Stimulated activated CD8-positive, alpha-beta memory T cell treated with anti-CD3 and anti-CD28 coated beads, Interleukin-15, amount 100 ng/mL, for 1 hour (primary cell): ENCODE measurements at regions not wholly inside any gene's neighbourhood (a gene's known extent, or its start where the extent isn't known, plus 50 kb on each side); places are given as distances from the start of the nearest gene placed in this dataset.

Source experiments
- DNase-seq: peaks from one replicate; pipeline ENCODE4 v3.0.0-alpha.2; 2020; ENCODE audit warnings: low read depth

GRCh38 chr13:74966275-74966674, 515.7 kb downstream of the TBC1D4 start:
- DNase-seq = no peak

- DNase-seq = no peak
Measured at GRCh38 chr13:74945637-74946036, 536.3 kb downstream of the TBC1D4 start.

DNA sequence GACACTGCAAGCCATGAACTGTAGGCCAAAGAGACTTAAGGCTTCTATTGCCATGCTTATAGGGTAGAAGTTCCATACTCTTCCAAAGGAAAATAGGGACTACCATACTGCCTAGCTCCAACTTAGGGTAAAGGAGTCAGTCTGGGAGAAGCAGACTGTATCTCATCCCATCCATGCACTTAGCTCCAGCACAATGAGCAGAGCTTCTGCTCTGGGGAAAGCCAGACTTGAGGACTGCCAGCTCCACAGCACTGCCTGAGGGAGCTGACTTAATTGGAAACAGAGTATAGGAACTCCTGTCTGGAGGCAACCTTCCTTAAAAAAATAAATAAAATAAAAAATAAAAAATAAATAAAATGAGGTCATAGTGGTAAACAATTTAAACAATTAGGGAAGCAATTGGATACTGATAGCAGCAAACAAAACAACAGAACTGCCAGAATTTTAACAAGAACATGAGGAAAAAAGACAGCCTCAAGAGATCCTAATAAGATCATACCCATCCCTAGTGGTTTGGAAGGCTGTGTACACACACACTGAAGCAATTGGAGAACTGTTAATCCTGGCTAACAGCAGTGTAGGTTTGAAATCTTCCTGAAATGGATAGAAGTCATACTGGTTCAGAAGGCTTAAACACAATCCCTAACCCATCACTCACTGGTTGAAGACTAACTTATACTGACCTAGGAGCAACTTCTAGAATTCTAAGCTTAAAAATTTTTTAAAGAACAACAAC, 550.1 kb downstream of the TBC1D4 start:
- no peak for DNase-seq

GRCh38 chr13:74930402-74931165, 551.4 kb downstream of the TBC1D4 start:
- DNase-seq = no peak

GRCh38 chr13:74929436-74929835, 552.5 kb downstream of the TBC1D4 start:
- DNase-seq = no peak

DNA sequence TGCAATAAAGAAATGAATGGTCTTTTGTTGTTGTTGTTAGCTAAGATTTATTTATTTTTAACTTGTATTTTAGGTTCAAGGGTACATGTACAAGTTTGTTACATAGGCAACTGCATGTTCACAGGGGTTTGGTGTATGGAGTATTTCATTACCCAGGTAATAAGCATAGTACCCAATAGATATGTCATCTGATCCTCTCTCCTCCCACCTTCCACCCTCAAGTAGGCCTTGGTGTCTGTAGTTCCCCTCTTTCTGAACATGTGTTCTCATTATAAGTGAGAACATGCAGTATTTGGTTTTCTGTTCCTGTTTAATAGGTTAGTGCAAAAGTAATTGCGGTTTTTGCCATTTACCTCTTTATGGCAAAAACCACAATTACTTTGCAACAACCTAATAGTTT, 554.1 kb downstream of the TBC1D4 start:
- no peak for DNase-seq

- DNase-seq = no peak
Measured at GRCh38 chr13:74922963-74923362, 559.0 kb downstream of the TBC1D4 start.

DNA sequence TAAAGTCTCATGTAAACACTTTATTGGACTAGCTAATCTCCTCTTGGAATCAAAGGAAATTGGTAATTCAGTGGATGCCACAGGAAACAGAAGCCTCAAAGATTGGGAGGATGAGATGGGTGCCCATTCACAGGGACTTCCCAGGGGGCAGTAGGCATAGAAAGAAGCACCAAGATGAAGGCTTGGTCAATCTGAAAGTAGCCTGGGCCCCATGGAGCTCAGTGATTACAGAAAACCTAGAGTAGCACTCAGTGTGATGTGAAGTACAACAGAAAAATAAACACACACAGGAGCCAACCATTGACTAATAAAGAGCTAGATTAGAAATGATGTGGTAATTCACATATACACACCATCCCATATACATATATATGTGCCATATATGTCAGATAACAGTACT, 560.6 kb downstream of the TBC1D4 start:
- DNase-seq = no peak

DNA sequence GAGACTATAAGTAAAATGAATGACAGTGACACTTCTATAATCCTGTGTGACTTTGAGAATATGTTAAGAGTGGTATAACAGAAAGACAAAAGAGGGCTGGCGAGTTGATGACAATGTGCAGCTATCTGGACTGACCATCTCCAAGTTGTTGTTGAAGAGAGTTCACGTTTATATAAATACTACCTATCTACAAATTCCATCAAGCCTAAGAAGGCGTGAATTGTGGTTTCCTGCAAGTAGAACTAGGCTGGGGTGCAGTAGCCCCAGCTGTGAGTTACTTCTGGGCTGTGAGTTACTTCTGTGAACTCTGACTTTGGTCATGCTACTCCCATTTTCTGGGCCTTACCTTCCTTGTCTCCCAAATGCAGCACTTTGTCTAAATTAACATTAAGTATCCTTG, 561.0 kb downstream of the TBC1D4 start:
- no peak for DNase-seq

DNA sequence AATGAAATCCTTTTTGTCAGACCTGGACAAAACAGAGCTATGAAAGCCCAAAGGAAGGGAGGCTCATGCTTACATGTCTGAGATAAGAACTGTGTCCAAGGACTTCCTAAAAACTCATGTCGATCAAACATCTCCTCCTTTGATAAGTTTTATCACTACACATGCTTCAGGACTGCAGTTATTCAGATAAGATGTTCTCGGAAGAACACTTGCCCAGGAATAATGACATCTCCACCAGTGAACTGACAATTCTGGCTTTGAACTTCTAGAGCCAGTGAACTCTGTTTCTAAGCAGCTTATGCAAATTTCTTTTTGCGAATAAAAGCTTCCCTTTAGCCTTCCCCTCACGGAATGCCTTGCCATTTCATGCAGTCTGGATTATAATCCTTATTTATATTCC, 561.6 kb downstream of the TBC1D4 start:
- no peak for DNase-seq

- no peak for DNase-seq
Measured at GRCh38 chr13:74919914-74920313, 562.1 kb downstream of the TBC1D4 start.

DNA sequence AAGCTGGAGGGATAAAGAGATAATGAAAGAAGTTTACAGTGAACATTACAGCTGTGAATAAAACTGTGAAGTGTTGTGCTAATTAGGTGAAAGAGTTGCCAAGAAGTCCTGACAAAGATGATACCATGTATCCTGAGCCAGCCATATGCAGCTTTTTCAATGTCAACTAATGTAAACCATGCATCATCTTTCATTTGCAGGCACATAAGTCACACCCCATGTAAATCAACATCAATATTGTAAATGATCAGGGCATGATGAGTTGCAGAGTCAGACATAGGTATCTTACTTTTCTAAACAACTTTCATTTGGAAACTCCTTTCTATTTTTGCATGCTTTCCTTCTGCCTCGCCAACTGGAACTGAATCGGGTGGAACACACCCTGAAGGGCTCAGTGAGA, 569.1 kb downstream of the TBC1D4 start:
- no peak for DNase-seq

DNA sequence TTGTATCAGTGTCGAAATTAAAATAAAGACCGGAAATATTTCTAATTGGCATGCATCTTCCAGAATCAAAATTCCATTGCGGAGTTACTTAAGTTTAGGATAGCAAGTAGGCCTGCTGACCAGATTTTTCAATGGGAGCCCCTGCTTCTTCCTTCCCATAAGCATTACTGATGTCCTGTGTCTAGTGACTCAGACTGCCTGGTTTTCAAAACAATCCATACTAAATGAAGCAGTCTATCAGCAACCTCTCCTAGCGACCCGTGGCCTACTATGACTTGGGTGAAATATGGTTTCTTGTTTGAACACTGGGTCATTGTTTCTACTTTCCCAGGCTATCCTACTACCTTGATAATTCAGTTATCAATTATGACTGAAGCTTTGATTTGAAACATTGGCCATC, 571.6 kb downstream of the TBC1D4 start:
- DNase-seq = no peak

DNA sequence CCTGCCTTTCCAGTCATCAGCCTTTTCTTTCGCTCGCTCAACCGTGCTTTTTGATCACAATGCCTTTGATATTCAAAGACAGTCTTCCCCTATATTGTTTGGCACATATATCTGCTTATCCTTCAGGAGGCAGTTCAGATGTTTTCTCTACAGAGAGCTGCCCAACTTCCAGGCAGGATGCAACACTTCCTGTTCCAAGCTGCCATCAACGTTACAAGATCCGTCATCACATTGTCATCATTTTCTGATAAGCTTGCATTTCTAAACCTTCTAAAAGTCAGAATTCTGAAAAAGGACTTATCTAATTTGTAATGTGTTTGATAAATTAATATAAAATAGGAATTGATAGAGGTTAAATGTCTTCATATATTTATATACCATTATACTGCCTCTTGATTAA, 574.2 kb downstream of the TBC1D4 start:
- no peak for DNase-seq

DNA sequence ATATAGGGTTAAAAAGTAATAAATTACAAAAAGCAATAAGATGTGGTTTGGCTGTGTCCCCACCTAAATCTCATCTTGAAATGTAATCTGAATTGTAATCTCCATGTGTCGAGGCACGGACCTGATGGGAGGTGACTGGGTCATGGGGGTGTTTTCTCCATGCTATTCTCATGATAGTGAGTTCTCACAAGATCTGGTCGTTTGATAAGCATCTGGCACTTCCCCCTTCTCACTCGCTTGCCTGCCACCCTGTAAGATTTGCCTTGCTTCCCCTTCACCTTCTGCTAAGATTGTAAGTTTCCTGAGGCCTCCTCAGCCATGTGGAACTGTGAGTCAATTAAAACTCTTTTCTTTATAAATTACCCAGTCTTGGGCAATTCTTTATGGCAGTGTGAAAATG, 577.4 kb downstream of the TBC1D4 start:
- no peak for DNase-seq

DNA sequence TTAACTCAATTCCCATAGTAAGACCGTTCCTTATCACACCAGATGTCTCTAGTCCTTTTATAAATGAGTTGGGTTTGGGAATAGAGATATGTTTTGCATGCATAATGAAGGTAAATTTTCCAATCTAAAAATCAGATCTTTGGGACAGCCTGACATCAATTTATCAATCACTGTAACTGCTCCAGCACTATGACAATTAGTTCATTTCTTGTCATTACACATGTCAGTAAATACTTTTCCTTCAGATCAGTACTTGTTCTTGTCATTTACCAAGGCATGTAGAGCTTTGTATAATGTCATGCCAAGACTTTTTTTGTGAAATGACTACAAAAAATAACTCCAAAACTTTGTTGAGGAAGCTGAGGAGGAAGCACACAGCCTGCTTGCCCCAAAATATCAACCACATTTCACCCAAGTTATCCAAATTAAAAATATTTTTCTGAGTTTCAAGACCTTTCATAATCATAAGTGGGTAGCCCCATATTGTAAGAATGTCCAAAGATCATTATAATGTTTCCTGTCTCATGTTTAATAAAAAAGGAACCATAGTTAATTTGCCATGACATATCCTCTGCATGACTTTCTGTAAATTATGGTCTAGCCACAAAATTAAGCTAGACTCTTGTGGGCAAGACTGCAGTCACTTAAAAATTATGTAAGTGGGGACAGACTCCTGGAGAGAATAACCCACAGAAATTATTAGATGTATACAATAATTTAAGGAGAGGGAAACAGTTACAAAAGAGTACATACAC, 586.8 kb downstream of the TBC1D4 start:
- no peak for DNase-seq

- DNase-seq = no peak
Measured at GRCh38 chr13:74892096-74892495, 589.9 kb downstream of the TBC1D4 start.

DNA sequence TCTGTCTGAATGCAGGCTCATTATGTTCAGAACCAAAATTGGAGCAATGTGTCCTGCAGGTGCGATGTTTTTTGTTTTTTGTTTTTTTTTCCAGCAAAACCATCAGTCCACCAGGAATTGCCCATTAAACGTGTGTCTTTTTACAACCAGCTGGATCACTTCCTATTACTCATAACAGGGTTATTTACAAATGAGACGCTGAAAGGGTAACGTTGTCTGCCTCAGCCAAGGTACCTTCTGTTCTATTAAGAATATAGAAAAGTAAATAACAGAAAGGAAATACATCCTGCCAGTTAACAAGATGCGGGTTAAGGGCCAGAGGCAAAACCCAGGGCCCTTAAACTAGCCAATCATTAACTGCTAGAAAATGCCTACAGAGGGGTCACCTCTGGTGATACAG, 590.4 kb downstream of the TBC1D4 start:
- no peak for DNase-seq

- no peak for DNase-seq
Measured at GRCh38 chr13:74889321-74889720, 592.6 kb downstream of the TBC1D4 start.

DNA sequence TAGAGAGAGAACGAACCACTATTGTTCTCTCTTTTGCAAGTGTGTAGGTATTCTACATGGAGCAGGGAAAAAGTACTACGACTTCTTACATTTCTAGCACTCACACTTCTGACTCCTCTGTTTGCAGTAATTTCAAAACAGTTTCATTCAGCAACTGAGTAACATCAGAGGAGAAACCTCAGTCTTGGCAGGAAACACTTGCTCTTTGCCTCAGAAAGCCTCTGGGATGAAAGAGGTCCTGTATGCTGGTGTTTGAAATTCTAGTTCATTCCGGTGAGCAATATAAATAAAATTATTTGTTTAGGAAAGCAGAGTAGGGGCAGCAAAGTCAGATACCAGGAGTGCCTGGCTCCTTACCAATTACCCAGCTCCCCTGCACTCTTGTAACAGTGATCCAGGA, 595.5 kb downstream of the TBC1D4 start:
- DNase-seq = no peak

DNA sequence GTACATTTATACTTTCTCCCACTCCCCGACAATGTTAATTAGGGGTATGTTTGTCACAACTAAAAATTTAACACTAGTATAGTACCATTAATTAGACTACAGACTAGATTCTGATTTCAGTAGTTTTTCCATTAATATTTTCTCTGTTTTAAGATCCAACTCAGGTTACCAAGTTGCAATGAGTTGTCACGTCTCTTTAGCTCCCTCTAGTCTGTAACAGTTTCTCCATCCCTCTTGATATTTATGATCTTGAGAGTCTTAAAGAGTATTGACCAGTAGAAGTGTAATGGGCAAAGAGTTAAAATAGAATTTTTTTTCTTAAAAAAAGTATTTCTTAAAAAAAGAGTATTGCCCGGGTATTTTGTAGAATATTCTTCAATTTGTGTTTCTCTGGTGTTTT, 598.1 kb downstream of the TBC1D4 start:
- DNase-seq = no peak

DNA sequence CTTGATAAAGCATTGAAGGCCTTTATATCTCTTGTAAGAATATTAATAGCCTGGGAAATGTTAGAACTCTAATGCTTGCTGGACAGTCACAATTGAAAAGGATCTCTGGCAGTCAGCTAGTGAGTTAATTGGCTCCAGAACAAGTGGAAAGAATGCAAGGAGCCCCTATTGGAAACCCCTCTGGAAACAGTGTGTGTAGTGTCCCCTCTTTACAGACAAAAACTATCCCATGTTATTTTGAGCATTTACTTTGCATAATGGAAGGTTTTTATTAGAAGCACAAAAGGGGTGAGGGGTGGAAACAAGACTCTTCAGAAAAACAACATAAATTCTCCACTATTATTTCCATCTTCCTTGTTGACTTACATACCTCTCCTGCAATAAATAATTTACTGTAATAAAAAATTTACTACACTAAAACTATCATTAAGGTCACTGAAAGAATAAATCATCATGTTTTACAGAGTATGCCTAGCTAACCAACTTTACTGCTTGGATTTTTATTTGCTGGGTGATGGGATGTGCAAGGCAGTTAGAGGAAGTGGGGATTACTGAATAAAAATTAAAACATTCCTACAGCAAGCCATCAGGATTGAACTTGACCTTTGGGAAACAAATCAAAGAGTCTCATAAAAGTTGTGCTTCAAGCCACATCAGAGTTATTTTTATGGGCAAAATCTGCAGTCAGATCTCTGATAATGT, 610.4 kb downstream of the TBC1D4 start:
- no peak for DNase-seq
